ENCODE measurements at regions not wholly inside any gene's neighbourhood (a gene's known extent, or its start where the extent isn't known, plus 50 kb on each side); places are given as distances from the start of the nearest gene placed in this dataset.

DNA sequence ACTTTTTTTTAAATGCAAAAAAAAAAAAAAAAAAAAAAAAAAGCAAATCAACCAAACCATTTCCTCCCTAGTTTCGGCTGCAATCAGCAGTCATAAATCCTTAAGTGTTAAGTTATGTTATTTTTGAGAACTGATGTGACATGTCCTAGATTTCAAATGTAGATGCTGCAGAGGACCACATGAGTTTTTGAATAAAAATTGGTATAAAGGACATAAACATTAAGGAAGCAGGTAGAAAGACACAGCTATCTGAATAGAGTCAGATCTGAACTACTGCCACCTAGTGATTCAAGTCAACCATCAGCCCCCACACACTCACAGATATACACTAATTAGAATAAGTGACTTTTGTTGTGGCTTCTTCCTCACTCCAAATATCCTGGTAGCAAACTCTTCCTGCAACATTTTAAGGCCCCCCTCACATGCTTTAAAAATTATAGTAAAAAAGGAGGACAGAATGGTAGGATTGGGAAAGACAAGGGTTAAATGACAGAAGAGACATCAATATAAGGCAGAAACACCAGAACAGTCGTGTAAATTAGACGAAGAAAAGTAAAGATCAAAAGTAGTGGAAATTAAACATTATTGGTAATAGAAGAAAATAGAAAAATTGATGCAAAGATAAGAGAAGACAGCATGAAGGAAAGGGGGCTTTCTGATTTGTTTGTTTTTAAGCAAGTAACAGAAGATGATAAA, 394.5 kb upstream of the ATP2B1 start:
- TF ChIP-seq EZH2 (IDR thresholded peaks at IDR 0.05) (no peak), POLR2AphosphoS5 (IDR thresholded peaks at IDR 0.05; ENCODE audit: borderline replicate concordance, low read depth, low read length) (no peak)
